Neutrophil (primary cell): ENCODE measurements at regions not wholly inside any gene's neighbourhood (a gene's known extent, or its start where the extent isn't known, plus 50 kb on each side); places are given as distances from the start of the nearest gene placed in this dataset.

Experiments
- H3K27ac ChIP-seq: fragments of 200-600 bp; sonication (generic); 2 replicates; pipeline ENCODE4 v1.5.1; 2016; ENCODE audit warnings: mild to moderate bottlenecking, moderate library complexity
- H3K27me3 ChIP-seq: fragments of 200-600 bp; sonication (generic); 2 replicates; pipeline ENCODE4 v1.6.0; 2016; ENCODE audit warnings: mild to moderate bottlenecking
- H3K36me3 ChIP-seq: fragments of 200-600 bp; sonication (generic); 2 replicates; pipeline ENCODE4 v1.5.1; 2017
- H3K4me1 ChIP-seq, 2 experiments: fragments of 200-600 bp in 1 of 2; sonication (generic) in 1 of 2; 1 replicate in 1 of 2; 2 replicates in 1 of 2; pipeline versions ENCODE4 v1.5.1 to v1.6.1; 2013 to 2016; ENCODE audit warnings: low read depth in 1 of 2, low read length in 1 of 2, mild to moderate bottlenecking in 1 of 2, moderate library complexity in 1 of 2; ENCODE audit not compliant: control insufficient read depth in 1 of 2, insufficient read depth in 1 of 2
- H3K4me3 ChIP-seq, 2 experiments: fragments of 200-600 bp in 1 of 2; sonication (generic) in 1 of 2; 1 replicate in 1 of 2; 2 replicates in 1 of 2; pipeline ENCODE4 v1.5.1; 2013 to 2016; ENCODE audit warnings: low read depth in 1 of 2, low read length in 1 of 2, mild to moderate bottlenecking in 1 of 2, moderate library complexity in 1 of 2
- H3K9me3 ChIP-seq: fragments of 200-600 bp; sonication (generic); 2 replicates; pipeline ENCODE4 v1.5.1; 2016
- CTCF ChIP-seq: fragments of 200-600 bp; sonication (generic); IDR thresholded peaks from 2 replicates; pipeline ENCODE4 v1.5.1; 2016; ENCODE audit warnings: antibody characterized with exemption

DNA sequence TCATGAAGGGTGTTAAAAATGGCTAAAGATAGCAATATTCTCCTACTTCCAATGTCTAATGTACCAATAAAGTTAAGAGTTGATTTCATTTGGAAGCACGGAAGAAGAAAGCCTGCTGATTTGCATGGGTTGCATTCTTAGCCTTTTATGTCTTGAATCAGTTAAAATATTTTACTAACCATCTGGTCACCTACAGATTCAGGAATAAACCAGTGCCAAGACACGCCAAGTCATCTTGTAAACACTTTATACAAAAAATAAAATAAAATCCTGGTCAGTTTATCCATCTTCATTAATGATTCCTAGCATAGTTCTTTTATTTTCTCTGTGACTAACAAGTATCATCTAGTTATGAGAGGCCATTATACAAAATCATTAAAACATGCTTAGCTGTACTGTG is 1031.6 kb upstream of the WWC1 start:
- H3K27ac ChIP-seq: no peak overlapping the region
- H3K4me3 ChIP-seq: no peak overlapping the region
- no peaks in the 10 kb centered on the region for H3K9me3 ChIP-seq
- no peaks in the 10 kb centered on the region for H3K27me3 ChIP-seq
- H3K36me3 ChIP-seq: no peaks in the 10 kb centered on the region
- no peaks in the 10 kb centered on the region for H3K4me1 ChIP-seq
- TF ChIP-seq CTCF: no peak

- Histone ChIP-seq H3K4me1 (no peaks in the 10 kb centered on the region), H3K27me3 (no peaks in the 10 kb centered on the region), H3K4me3 (no peak overlapping the region), H3K9me3 (no peaks in the 10 kb centered on the region), H3K36me3 (no peaks in the 10 kb centered on the region), H3K27ac (no peak overlapping the region)
- TF ChIP-seq CTCF: no peak
These were observed 1029.9 kb upstream of the WWC1 start for GRCh38 chr5:167261309-167262100.

DNA sequence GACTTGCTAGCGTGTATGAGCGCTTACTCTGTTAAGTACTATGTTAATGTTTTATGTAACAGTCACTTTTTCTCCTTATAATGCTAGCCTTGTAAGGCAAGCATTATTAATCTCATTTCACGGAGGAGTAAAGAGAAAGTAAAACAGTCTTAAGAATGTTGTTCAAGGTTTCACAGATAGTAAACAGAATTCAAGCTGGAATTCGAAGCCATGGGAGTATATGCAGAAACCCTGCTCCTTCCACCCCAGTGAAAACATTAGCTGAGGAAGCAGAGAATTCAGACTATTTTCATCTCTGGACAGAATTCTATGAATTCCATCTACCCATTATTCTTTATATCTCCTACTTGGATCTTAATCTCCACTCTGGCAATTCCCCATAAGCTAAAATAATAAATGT is 1028.3 kb upstream of the WWC1 start:
- no peaks in the 10 kb centered on the region for H3K9me3 ChIP-seq
- no peak for TF ChIP-seq CTCF
- H3K27me3 ChIP-seq: no peaks in the 10 kb centered on the region

DNA sequence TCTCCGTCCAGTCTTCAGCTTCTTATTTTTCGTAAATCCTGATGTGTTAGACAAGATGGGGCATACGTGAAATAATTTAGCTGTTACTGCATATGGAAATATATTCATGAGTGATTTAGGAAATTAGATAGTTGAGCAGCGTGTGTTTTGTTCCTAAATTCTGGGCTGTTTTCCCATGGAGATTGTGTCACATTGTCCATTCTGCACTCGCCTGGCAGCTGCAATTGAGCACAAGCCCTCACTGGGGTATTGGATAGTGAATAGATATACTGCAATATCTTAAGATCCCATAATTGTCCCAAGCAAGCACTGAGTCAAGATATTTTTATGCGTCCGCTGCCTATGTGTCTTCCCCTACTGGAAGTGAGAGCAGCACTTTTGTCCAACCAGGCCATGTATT is 1027.1 kb upstream of the WWC1 start:
- no peak overlapping the region for H3K4me3 ChIP-seq
- H3K4me1 ChIP-seq: no peaks in the 10 kb centered on the region
- TF ChIP-seq CTCF: no peak
- no peaks in the 10 kb centered on the region for H3K9me3 ChIP-seq
- H3K27ac ChIP-seq: no peak overlapping the region
- H3K36me3 ChIP-seq: no peaks in the 10 kb centered on the region
- no peaks in the 10 kb centered on the region for H3K27me3 ChIP-seq

More for the DNA sequence above, 1028.3 kb upstream of the WWC1 start:
- Histone ChIP-seq H3K4me1 (no peaks in the 10 kb centered on the region), H3K4me3 (no peak overlapping the region), H3K36me3 (no peaks in the 10 kb centered on the region), H3K27ac (no peak overlapping the region)

DNA sequence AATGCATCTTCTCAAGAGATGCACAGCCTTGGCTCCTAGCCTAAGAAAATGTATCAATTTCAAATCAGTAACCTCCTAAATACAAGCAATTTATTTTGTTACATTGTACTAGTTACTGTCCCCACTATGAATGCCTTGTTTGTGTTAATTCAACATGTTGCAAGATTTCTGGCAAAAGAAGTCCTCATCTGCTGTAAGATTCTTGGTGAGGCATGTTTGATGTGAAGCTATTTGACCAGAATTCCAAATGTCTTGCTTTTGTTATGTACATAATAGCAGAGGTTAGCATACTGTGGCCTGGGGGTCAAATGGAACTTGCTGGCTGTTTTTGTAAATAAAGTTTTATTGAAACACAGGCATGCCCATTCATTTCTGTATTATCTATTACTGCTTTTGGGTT is 1023.1 kb upstream of the WWC1 start:
- H3K27me3 ChIP-seq: no peaks in the 10 kb centered on the region
- no peak overlapping the region for H3K4me3 ChIP-seq
- H3K9me3 ChIP-seq: no peaks in the 10 kb centered on the region
- H3K4me1 ChIP-seq: no peaks in the 10 kb centered on the region
- no peak for TF ChIP-seq CTCF
- H3K36me3 ChIP-seq: no peaks in the 10 kb centered on the region
- H3K27ac ChIP-seq: no peak overlapping the region
